COLO829 (cell line): ENCODE measurements at regions not wholly inside any gene's neighbourhood (a gene's known extent, or its start where the extent isn't known, plus 50 kb on each side); places are given as distances from the start of the nearest gene placed in this dataset.
"Not testable (repeated sequence)": the region's sequence is repeated elsewhere in the genome, so short reads cannot be mapped to it uniquely, and the experiment has no call there.

Source experiments
- DNase-seq: peaks from one replicate; pipeline ENCODE4 v3.0.0; 2012; ENCODE audit warnings: low spot score

- no peak for DNase-seq
Observed at GRCh38 chr20:12072221-12072953, 154.7 kb downstream of the BTBD3 start.

DNA sequence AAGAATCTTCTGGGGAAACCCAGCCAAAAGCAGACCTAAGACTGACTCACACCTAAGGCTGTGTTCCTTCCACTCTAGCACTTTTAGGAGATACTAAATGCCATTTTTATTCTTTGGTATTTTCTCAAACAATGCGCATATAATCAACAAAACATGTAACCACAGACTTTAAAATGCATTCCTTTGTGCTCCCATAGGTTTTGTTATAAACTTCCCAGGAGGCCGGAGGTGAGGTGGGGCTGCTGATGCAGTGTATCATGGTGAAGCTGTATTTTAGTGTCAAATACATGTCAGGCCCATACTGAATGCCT lies 155.2 kb downstream of the BTBD3 start:
- DNase-seq: no peak

GRCh38 chr20:12074111-12074655 lies 156.5 kb downstream of the BTBD3 start:
- DNase-seq: no peak

GRCh38 chr20:12076200-12076599 lies 158.5 kb downstream of the BTBD3 start:
- DNase-seq: no peak

GRCh38 chr20:12077875-12078274 lies 160.2 kb downstream of the BTBD3 start:
- no peak for DNase-seq

DNA sequence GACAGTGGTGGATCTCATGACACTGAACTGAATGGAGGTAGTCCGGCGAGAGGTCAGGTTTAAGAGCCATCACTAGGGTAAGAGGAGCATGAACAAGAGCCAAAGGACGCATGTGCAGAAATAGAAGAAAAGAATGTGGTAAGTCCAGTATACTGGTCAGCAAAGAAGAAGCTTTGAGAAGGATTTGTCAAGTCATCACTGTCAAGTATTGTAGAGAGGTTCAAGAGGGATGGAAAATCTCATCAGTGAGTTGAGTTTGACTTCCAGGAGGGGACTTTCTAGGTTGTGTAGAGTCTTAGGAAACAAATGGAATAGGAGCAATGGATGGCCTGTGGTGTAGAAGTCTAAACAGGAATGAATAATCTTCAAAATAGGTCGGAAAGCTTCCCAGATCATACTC lies 161.8 kb downstream of the BTBD3 start:
- no peak for DNase-seq

- DNase-seq: no peak
Observed at GRCh38 chr20:12083269-12083668, 165.6 kb downstream of the BTBD3 start.

GRCh38 chr20:12084482-12084881 lies 166.8 kb downstream of the BTBD3 start:
- DNase-seq: no peak

DNA sequence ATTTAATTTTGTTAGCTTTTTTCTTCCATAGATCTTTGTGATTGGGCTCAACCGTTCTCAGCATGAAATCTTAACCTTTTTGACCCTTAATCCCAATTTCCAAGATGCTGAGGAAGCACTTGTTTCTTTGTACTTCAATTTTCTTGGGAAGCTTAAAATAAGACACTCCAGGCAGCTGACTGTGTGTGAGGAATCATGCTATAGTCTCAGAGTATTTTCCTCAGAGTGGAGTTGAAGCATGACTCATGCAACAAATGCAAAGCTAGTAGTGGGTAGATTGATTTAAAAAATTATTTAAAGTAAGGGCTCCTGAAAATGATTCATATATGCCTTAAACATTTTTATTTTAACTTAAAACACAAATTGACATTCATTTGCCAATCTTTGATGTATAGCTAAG lies 168.7 kb downstream of the BTBD3 start:
- no peak for DNase-seq

GRCh38 chr20:12090920-12091319 lies 173.2 kb downstream of the BTBD3 start:
- peak; percentile 39 for DNase-seq

DNA sequence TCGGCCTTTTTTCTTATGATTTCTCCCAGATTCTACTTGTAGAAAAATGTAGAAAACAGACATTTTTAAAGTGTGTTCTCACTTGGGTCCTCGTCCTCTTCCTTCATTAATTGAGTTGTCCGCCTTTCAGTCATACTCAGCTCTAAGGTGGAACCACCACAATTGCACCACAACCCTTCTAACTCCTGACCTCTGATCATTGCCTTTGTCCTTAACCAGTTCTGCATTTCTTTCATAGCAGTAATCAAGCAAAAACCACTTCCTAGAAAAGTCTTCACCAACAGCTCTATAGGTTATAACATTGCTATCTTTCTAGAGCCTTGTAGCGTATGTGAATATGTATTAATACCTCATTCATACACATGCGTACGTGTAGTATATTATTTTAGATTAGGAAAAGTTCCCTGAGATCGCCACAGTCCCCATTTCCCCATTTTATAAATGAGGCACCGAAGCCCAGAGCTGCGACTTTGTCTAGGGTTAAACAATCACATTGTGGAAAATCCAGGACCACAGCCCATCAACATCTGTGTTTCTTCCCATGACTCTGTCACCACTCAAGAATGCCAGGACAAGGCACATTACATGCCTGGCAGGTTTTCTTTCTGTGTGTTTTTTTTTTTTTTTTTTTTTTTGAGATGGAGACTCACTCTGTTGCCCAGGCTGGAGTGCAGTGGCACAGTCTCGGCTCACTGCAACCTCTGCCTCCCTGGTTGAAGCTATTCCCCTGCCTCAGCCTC lies 175.5 kb downstream of the BTBD3 start:
- no peak for DNase-seq

DNA sequence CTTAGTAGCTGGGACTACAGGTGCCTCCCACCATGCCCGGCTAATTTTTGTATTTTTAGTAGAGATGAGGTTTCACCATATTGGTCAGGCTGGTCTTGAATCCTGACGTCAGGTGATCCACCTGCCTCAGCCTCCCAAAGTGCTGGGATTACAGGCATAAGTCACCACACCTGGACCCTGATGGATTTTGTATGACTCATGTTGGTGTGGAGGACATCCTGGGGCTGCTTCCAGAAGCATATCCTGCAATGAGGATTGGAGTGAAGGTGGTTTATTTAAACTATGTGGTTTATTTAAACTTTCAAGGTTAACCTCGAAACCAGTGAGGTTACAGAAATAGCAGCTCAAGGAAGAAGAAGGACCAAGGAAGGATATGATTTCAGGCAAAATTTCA lies 176.1 kb downstream of the BTBD3 start:
- not testable (repeated sequence) for DNase-seq

DNA sequence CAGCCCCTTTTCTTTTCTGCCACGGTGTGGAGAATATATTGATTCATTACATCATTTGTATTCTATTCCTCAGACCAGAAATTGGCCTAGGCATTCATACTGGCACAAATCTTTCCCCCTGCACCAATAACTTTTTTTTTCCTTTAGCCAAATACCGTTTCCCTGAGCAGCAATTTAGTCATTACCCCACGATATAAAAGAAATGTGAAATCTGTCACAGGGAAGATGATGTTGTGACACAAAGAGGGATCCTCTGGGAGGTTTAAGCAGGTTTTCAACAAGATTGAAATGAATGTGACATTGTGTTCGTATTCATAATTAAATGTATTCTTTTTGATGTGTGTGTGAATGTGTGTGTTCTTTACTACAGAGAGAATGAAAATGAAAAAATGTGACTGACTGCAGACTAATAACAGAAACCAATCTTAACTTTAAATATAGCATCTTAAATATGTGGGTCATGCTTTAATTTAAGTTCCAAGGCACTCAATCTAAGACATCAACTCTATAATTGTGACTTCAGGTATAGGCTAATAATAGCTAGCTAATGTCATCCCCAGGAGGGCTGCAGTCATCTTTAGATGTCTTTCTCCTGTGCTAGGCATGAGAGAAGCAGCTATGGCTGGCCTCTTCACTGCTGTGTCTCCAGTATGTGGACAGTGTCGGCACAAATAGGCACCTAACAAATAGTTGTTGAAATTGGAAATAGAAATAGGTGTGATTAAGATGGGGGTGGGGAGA lies 177.7 kb downstream of the BTBD3 start:
- DNase-seq: no peak

DNA sequence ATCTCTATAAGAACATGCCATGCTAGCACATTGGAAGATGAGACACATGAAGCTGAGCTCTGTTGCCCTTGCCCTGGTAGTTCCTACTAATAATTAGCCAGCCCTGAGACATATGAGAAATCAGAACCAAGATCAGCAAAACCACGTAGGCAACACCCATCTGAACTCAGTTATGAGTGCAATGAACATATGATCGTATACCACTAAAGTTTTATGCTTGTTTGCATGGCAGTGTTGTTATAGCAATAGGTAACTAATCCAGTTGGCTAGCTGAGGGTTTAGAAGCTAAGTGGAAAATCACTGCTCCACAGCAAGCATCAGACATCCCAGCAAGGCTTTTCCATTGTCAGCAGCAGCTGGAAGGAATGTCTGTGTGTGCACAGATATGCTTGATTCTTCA lies 180.7 kb downstream of the BTBD3 start:
- no peak for DNase-seq

DNA sequence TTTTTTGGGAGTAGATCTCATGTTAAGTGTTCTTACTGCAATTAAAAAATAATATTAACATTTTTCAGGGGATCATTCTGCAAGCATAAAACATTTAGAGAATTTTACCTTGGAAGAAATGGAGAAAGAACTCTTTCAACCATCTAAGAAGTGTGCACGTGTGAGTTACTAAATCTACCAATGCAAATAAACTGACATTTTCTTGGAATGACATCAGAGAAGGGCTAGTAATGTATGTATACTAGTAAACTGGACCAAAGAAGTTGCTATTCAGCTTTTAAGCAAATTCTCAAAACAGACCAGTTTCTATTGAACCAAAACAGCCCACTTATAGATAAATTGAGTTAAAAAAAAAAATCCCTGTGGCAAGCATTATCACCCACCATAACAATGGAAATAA lies 191.2 kb downstream of the BTBD3 start:
- no peak for DNase-seq

- DNase-seq: no peak
Observed at GRCh38 chr20:12110274-12110673, 192.6 kb downstream of the BTBD3 start.

DNA sequence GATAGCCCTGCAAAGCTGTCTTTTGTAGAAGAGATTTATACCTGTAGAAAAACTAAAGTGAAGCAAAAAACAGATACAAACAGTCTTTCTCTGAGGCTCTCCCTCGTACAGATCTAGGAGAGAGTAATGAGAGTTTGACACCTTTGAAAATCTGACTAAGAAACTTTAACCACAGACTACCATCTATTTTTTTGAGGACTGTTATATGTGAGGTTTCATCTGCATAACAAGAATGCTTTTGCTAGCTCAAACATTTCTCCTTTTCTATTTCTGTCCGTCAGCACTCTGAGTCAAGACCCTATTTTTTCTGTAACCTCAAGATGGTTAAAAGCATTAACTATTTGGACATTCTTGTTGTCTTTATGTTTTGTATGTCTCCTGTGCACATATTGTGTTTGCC lies 193.0 kb downstream of the BTBD3 start:
- DNase-seq: no peak

DNA sequence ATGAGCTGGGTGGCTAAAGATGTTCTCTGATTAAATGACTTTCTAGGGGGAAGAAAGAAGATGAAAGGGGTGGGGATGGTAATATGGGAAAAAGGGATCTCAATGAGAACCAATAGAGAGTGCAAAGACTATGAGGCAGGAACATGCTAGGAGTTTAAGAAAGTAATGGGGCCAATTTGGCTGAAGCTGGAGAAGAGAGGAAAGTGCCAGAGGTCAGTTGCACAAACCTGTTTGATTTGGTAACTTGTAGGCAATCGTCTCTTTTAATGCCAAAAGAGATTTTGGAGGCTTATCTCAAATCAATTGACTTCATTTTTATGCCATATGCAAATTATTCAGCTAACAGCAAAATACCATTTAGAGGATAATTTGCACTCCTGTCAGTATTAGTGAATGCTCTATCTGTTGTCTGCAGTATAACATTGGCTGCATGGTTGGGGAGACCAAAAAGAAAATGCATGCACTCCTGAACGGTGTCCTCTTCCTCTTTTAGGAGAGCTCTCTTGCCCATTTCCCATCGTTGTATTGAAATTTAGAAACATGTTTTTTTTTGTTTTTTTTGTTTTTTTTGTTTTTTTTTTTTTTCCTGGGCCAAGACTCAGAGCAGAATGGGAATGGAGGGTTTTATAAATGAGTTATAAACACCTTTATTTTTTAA lies 193.9 kb downstream of the BTBD3 start:
- no peak for DNase-seq

DNA sequence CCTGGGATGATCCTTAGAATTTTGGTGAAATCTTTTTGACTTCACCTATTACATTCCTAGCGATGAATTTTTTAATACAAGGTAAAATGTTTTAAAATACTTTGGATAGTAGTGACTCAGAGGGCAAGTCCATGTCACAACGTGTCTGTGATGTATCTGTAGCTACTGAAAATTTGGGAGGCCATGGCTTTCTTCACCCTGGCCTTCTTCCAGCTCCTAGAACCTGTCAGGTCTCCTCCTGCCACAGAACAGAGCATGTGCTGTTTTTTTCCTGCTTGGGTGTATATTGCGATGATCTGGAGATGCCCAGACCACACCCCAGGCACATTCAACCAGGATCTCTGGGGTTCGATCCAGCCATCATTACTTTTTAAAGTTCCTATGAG lies 194.4 kb downstream of the BTBD3 start:
- no peak for DNase-seq

DNA sequence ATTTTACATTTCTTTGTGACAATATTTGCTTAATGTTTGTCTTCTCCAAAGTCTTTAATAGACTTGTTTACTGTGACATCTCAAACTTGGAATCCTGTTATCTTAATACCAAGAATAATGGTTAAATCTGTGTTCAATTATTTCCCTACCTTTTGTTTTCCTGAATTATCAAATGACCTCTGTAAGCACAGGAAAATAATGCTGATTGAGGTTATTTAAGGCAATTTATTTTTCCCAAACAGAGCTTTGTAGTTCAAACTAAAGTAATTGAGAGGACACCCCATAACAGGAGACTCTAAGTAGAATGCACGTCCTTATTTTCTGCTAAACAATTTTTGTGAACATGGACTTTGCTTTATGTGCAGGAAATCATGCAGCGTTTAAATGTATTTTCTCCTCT lies 195.0 kb downstream of the BTBD3 start:
- DNase-seq: no peak

DNA sequence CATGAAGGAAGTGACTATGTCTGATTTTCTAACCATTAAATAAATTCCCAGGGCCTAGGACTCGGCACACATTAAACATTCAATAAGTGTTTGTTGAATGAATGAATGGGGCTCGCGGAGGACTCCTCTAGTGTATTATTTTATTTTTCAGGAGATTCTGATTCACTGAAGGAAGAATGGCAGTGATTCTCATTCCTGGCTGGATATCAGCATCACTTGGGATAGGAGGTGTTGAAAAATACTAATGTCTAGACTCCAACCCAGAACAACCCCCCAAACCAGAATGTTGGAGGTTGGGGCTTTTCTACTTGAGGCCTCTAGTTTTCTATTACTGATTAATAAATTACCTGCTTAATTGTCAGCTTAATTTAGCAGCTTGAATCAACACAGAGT lies 195.4 kb downstream of the BTBD3 start:
- peak; percentile 18 for DNase-seq
